Astrocyte (in vitro differentiated cells and primary cell): ENCODE measurements at regions not wholly inside any gene's neighbourhood (a gene's known extent, or its start where the extent isn't known, plus 50 kb on each side); places are given as distances from the start of the nearest gene placed in this dataset.

Experiments
- DNase-seq: peaks from one replicate; pipeline ENCODE4 v3.0.0-alpha.2; 2010; ENCODE audit warnings: low read depth
- FAIRE-seq: peaks from 2 replicates; lab custom pipeline; 2011; peaks lifted over from hg19 to GRCh38; lab: Jason Lieb, UNC
- H2AFZ ChIP-seq: 2 replicates; pipeline ENCODE4 v1.6.0; 2012; ENCODE audit warnings: low read depth, low read length, inconsistent platforms
- H3K27ac ChIP-seq: 2 replicates; pipeline ENCODE4 v1.5.1; 2011; ENCODE audit warnings: low read depth, low read length, inconsistent platforms
- H3K27me3 ChIP-seq: 2 replicates; pipeline ENCODE4 v1.6.0; 2011; ENCODE audit warnings: low read length, inconsistent platforms; ENCODE audit not compliant: insufficient read depth
- H3K36me3 ChIP-seq: 2 replicates; pipeline ENCODE4 v1.5.1; 2011; ENCODE audit warnings: low read length, inconsistent platforms; ENCODE audit not compliant: insufficient read depth
- H3K4me1 ChIP-seq: 2 replicates; pipeline ENCODE4 v1.5.1; 2011; ENCODE audit warnings: low read length, inconsistent platforms; ENCODE audit not compliant: insufficient read depth
- H3K4me2 ChIP-seq: 2 replicates; pipeline ENCODE4 v1.6.0; 2012; ENCODE audit warnings: low read length, inconsistent platforms
- H3K4me3 ChIP-seq: 2 replicates; pipeline ENCODE4 v1.5.1; 2011; ENCODE audit warnings: low read depth, mild to moderate bottlenecking, low read length, inconsistent platforms; ENCODE audit not compliant: insufficient read depth
- H3K79me2 ChIP-seq: 2 replicates; pipeline ENCODE4 v1.6.0; 2012; ENCODE audit warnings: mild to moderate bottlenecking, low read length, inconsistent platforms; ENCODE audit not compliant: insufficient read depth
- H3K9ac ChIP-seq: 2 replicates; pipeline ENCODE4 v1.6.0; 2012; ENCODE audit warnings: mild to moderate bottlenecking, low read length, inconsistent platforms
- H3K9me3 ChIP-seq: 2 replicates; pipeline ENCODE4 v1.5.1; 2012; ENCODE audit warnings: low read depth, mild to moderate bottlenecking, low read length, inconsistent platforms; ENCODE audit not compliant: insufficient read depth
- H4K20me1 ChIP-seq: 2 replicates; pipeline ENCODE4 v1.6.0; 2012; ENCODE audit warnings: low read length, inconsistent platforms; ENCODE audit not compliant: insufficient read depth
- H3K27ac Mint-ChIP-seq: one replicate; pipeline ENCODE4 v1.8.0; 2021; ENCODE audit warnings: mild to moderate bottlenecking, mixed read lengths; ENCODE audit not compliant: unreplicated experiment
- H3K27me3 Mint-ChIP-seq: one replicate; pipeline ENCODE4 v1.8.0; 2021; ENCODE audit warnings: low read depth, mixed read lengths; ENCODE audit not compliant: unreplicated experiment
- H3K36me3 Mint-ChIP-seq: one replicate; pipeline ENCODE4 v1.8.0; 2021; ENCODE audit warnings: low read depth, mixed read lengths; ENCODE audit not compliant: unreplicated experiment
- H3K4me1 Mint-ChIP-seq: one replicate; pipeline ENCODE4 v1.8.0; 2021; ENCODE audit warnings: low read depth, mixed read lengths; ENCODE audit not compliant: unreplicated experiment
- H3K4me3 Mint-ChIP-seq: one replicate; pipeline ENCODE4 v1.8.0; 2021; ENCODE audit warnings: mild to moderate bottlenecking, moderate library complexity, mixed read lengths; ENCODE audit not compliant: unreplicated experiment
- H3K9me3 Mint-ChIP-seq: one replicate; pipeline ENCODE4 v1.8.0; 2021; ENCODE audit warnings: mild to moderate bottlenecking, mixed read lengths; ENCODE audit not compliant: unreplicated experiment
- EZH2 ChIP-seq: IDR thresholded peaks from 2 replicates; pipeline ENCODE4 v1.6.1; 2012; ENCODE audit warnings: mild to moderate bottlenecking, low read length, inconsistent platforms; ENCODE audit not compliant: insufficient read depth
- TF ChIP-seq, protein P1 (sequence below): IDR thresholded peaks from 2 replicates; pipeline ENCODE4 v1.5.1; 2011; ENCODE audit warnings: low read depth, mild to moderate bottlenecking, inconsistent platforms, low read length, moderate library complexity; ENCODE audit not compliant: insufficient read depth

DNA sequence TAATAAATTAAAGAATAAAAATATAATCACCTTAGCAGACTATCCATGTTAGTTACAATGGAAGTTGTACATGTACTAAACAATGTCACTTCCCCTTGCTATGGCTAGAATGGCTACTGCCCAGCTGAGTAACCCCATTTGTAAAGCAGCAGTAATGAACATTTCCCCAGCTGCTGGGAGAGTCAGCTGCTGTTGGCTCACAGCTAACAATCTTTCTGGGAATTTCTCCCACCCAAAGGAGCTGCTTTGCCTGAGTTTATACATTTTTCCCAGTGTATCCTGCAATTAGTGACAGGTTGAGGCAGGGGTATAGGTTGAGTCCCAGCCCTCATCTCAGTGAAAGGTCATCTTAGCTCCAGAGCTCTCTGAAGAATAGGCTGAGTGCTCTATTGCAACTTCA, 665.6 kb upstream of the KLHL29 start:
- no peaks in the 10 kb centered on the region for H3K36me3 ChIP-seq
- no peaks in the 10 kb centered on the region for H3K27me3 ChIP-seq
- Mint-ChIP-seq H3K27ac (no peak overlapping the region), H3K9me3 (no peaks in the 10 kb centered on the region), H3K27me3 (no peaks in the 10 kb centered on the region), H3K4me1 (no peaks in the 10 kb centered on the region), H3K36me3 (no peaks in the 10 kb centered on the region), H3K4me3 (no peak overlapping the region)
- H3K4me3 ChIP-seq, result no peak overlapping the region
- H3K9ac ChIP-seq, result no peak overlapping the region
- TF ChIP-seq EZH2, result no peak
- TF ChIP-seq, protein P1, sequence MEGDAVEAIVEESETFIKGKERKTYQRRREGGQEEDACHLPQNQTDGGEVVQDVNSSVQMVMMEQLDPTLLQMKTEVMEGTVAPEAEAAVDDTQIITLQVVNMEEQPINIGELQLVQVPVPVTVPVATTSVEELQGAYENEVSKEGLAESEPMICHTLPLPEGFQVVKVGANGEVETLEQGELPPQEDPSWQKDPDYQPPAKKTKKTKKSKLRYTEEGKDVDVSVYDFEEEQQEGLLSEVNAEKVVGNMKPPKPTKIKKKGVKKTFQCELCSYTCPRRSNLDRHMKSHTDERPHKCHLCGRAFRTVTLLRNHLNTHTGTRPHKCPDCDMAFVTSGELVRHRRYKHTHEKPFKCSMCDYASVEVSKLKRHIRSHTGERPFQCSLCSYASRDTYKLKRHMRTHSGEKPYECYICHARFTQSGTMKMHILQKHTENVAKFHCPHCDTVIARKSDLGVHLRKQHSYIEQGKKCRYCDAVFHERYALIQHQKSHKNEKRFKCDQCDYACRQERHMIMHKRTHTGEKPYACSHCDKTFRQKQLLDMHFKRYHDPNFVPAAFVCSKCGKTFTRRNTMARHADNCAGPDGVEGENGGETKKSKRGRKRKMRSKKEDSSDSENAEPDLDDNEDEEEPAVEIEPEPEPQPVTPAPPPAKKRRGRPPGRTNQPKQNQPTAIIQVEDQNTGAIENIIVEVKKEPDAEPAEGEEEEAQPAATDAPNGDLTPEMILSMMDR, result no peak
- no peak overlapping the region for H2AFZ ChIP-seq
- no peak for DNase-seq
- H3K9me3 ChIP-seq, result no peaks in the 10 kb centered on the region
- no peaks in the 10 kb centered on the region for H3K79me2 ChIP-seq
- FAIRE-seq, result no peak
- H4K20me1 ChIP-seq, result no peaks in the 10 kb centered on the region
- no peaks in the 10 kb centered on the region for H3K4me1 ChIP-seq
- H3K4me2 ChIP-seq, result no peak overlapping the region
- no peak overlapping the region for H3K27ac ChIP-seq

DNA sequence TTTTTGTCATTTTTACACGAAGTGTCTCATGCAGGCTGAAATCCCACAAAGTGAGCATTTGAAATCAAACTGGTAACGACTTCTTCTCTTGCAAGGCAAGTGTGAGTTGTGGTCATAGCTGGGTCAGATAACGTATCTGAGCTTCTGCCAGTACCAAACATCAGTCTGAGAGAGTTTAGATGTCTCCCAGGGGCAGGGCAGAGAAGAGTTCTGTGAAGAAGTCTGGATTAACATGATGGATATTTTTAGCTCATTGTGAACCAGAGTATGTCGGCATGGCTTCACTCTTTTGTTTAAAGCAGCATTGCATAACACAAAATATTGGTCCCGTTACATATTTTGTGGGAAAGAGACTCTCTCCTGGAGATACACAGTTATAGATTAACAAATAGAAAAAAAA, 655.5 kb upstream of the KLHL29 start:
- H3K36me3 ChIP-seq, result no peaks in the 10 kb centered on the region
- H3K4me3 Mint-ChIP-seq, result no peak overlapping the region
- no peak overlapping the region for H3K27ac ChIP-seq
- peaks cover 2% of the 10 kb centered on the region for H3K9me3 Mint-ChIP-seq
- no peaks in the 10 kb centered on the region for H3K79me2 ChIP-seq
- peaks cover 3% of the 10 kb centered on the region for H3K9me3 ChIP-seq
- no peaks in the 10 kb centered on the region for H3K36me3 Mint-ChIP-seq
- H3K27me3 Mint-ChIP-seq, result no peaks in the 10 kb centered on the region
- no peak for FAIRE-seq
- no peaks in the 10 kb centered on the region for H3K4me1 ChIP-seq
- H4K20me1 ChIP-seq, result no peaks in the 10 kb centered on the region
- no peak for DNase-seq
- no peak overlapping the region for H3K4me3 ChIP-seq
- no peaks in the 10 kb centered on the region for H3K27me3 ChIP-seq
- H3K27ac Mint-ChIP-seq, result no peak overlapping the region
- no peak overlapping the region for H2AFZ ChIP-seq
- no peak overlapping the region for H3K9ac ChIP-seq
- H3K4me1 Mint-ChIP-seq, result no peaks in the 10 kb centered on the region
- TF ChIP-seq EZH2, result no peak
- TF ChIP-seq, protein P1, result no peak
- H3K4me2 ChIP-seq, result no peak overlapping the region

DNA sequence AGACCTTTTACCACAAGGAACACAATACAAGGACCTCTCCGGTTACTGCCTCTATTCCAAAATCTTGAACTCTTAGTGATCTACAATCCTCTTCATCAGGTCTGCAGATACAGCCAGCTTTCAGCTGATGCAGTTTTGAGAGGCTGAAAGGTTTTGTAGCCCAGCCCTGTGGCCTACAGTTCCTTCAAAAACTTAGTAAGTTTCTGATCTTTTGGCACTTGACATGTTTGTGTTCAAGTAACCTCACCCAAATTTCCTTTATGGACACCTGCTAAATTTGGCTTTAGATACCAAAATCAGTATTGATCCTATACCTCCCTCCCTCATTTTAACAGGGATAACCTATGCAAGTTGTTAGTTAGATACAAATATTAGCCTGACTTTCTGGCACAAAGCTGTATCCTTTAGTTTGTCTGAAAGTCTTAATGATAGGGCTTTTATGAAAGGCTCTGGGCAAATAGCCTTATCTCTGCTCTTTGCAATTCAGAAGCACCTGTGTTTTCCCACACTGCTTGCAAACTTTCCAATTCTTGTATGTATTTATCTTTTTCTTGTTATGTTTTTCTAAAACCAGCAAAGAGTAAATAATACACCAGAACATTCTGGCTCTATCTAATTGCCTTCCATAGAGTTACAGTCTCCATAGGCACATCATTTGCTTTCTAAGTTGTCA, 650.5 kb upstream of the KLHL29 start:
- Mint-ChIP-seq H3K36me3 (no peaks in the 10 kb centered on the region), H3K9me3 (peaks cover 2% of the 10 kb centered on the region), H3K4me3 (no peak overlapping the region), H3K4me1 (no peaks in the 10 kb centered on the region), H3K27me3 (peaks cover 2% of the 10 kb centered on the region), H3K27ac (no peak overlapping the region)
- TF ChIP-seq EZH2, result no peak
- TF ChIP-seq, protein P1, result no peak
- Histone ChIP-seq H3K9ac (no peak overlapping the region), H3K4me1 (no peaks in the 10 kb centered on the region), H3K79me2 (no peaks in the 10 kb centered on the region), H3K9me3 (peaks cover 3% of the 10 kb centered on the region), H3K36me3 (no peaks in the 10 kb centered on the region), H4K20me1 (no peaks in the 10 kb centered on the region), H3K4me3 (no peak overlapping the region), H3K27me3 (no peaks in the 10 kb centered on the region), H3K27ac (no peak overlapping the region), H2AFZ (no peak overlapping the region), H3K4me2 (no peak overlapping the region)
- FAIRE-seq (no peak), DNase-seq (no peak)
